ENCODE measurements at regions not wholly inside any gene's neighbourhood (a gene's known extent, or its start where the extent isn't known, plus 50 kb on each side); places are given as distances from the start of the nearest gene placed in this dataset.

DNA sequence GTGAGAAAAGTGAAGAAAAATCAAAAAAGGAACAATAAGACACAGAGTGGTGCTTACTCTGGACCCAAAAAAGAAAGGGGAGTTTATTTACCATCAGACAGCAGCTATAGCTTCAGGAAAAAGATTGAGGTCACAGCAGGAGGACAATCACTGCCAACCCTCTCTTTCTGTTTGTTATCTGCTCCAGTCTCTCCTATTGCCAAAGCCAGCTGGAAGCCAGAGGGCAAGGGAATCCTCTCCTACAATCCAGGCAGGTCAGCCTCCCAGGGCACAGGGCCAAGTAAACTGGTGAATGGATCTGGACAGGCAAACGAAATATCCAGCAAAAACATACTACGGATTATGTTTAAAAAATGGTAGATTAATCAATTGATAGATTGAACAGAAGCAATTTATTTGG is 306.9 kb upstream of the SLIT2 start:
- Histone ChIP-seq H3K9me1 (replicated peaks; ENCODE audit: control insufficient read depth, extremely low read depth, insufficient read depth, low read length) (no peaks in the 10 kb centered on the region), H4K20me1 (replicated peaks; ENCODE audit: control insufficient read depth, extremely low read depth, insufficient read depth, low read length) (no peaks in the 10 kb centered on the region), H3K4me2 (ENCODE audit: insufficient read depth, low read length) (no peak overlapping the region), H3K4me1 (ENCODE audit: control insufficient read depth, extremely low read depth, insufficient read depth, low read length) (peaks cover 18% of the 10 kb centered on the region), H3K9ac (replicated peaks; ENCODE audit: extremely low read depth, insufficient read depth, low read length) (no peak overlapping the region), H3K79me2 (ENCODE audit: control insufficient read depth, insufficient read depth, low read length) (no peaks in the 10 kb centered on the region), H3K27ac (ENCODE audit: insufficient read depth, low read depth, low read length) (no peak overlapping the region), H3K36me3 (ENCODE audit: control insufficient read depth in 2 of 2, extremely low read depth in 1 of 2, insufficient read depth in 2 of 2, low read length in 2 of 2) (no peaks in the 10 kb centered on the region), H3K9me3 (replicated peaks; ENCODE audit: control insufficient read depth, insufficient read depth, low read length) (no peaks in the 10 kb centered on the region), H2AFZ (ENCODE audit: low read depth, low read length) (no peak overlapping the region), H3K27me3 (ENCODE audit: control insufficient read depth in 2 of 2, insufficient read depth in 2 of 2, low read length in 2 of 2) (no peaks in the 10 kb centered on the region), H3K4me3 (replicated peaks in 1 of 3; ENCODE audit: insufficient read depth in 1 of 3, low read depth in 1 of 3, low read length in 3 of 3) (no peak overlapping the region)
- ChIA-PET CTCF (interaction anchor here (3.0 kb wide), 1 partner anchor 304 kb away, joined by 14 read pairs; no protein-coding TSS in a partner anchor), POLR2A (no interaction called here)
- FAIRE-seq = no peak
- BruUV-seq (replicated peaks) = no TSS peak
- no peak for TF ChIP-seq JUN (IDR thresholded peaks at IDR 0.05; ENCODE audit: borderline replicate concordance, insufficient read depth, insufficient read length, low read depth)
- no peak for TF ChIP-seq POLR2AphosphoS5 (IDR thresholded peaks at IDR 0.05; ENCODE audit: insufficient read depth, low read depth, low read length)
- TF ChIP-seq, protein P1, sequence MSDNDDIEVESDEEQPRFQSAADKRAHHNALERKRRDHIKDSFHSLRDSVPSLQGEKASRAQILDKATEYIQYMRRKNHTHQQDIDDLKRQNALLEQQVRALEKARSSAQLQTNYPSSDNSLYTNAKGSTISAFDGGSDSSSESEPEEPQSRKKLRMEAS (IDR thresholded peaks at IDR 0.05; ENCODE audit: insufficient read depth, insufficient read length) = no peak
- TF ChIP-seq POLR2A (IDR thresholded peaks at IDR 0.05; ENCODE audit: low read depth, low read length) = no peak
- TF ChIP-seq MYC (IDR thresholded peaks at IDR 0.05; ENCODE audit: low read depth, low read length) = no peak
- DNase-seq (ENCODE audit: low read depth, low spot score) = no peak
- intact Hi-C loops (cut with micrococcal nuclease) (loop anchor here (5.0 kb wide), 1 partner anchor 307 kb away; the partner anchor contains the start of gene SLIT2), dilution Hi-C loops (cut with MboI; ENCODE audit: extremely low pct_ligation_motif_present, low sequenced_read_pairs) (no loop called here)

- TF ChIP-seq POLR2A (IDR thresholded peaks at IDR 0.05; ENCODE audit: low read depth, low read length) (no peak), GATA2 (IDR thresholded peaks at IDR 0.05; ENCODE audit: insufficient read depth, insufficient read length, low read depth, low read length) (no peak), MYC (IDR thresholded peaks at IDR 0.05; ENCODE audit: low read depth, low read length) (no peak), FOS (IDR thresholded peaks at IDR 0.05; ENCODE audit: borderline replicate concordance, insufficient read depth, low read length) (no peak), POLR2AphosphoS5 (IDR thresholded peaks at IDR 0.05; ENCODE audit: insufficient read depth, low read depth, low read length) (no peak), EZH2 (IDR thresholded peaks at IDR 0.05; ENCODE audit: borderline replicate concordance, low read depth, low read length, severe bottlenecking) (no peak), JUN (IDR thresholded peaks at IDR 0.05; ENCODE audit: borderline replicate concordance, insufficient read depth, insufficient read length, low read depth) (no peak)
- TF ChIP-seq, protein P2, sequence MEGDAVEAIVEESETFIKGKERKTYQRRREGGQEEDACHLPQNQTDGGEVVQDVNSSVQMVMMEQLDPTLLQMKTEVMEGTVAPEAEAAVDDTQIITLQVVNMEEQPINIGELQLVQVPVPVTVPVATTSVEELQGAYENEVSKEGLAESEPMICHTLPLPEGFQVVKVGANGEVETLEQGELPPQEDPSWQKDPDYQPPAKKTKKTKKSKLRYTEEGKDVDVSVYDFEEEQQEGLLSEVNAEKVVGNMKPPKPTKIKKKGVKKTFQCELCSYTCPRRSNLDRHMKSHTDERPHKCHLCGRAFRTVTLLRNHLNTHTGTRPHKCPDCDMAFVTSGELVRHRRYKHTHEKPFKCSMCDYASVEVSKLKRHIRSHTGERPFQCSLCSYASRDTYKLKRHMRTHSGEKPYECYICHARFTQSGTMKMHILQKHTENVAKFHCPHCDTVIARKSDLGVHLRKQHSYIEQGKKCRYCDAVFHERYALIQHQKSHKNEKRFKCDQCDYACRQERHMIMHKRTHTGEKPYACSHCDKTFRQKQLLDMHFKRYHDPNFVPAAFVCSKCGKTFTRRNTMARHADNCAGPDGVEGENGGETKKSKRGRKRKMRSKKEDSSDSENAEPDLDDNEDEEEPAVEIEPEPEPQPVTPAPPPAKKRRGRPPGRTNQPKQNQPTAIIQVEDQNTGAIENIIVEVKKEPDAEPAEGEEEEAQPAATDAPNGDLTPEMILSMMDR (IDR thresholded peaks at IDR 0.05; ENCODE audit: extremely low read depth in 1 of 2, insufficient read depth in 1 of 2, low read depth in 1 of 2, low read length in 2 of 2) = no peak
- TF ChIP-seq, protein P1 (IDR thresholded peaks at IDR 0.05; ENCODE audit: insufficient read depth, insufficient read length) = no peak
- Histone ChIP-seq H3K36me3 (ENCODE audit: control insufficient read depth in 2 of 2, extremely low read depth in 1 of 2, insufficient read depth in 2 of 2, low read length in 2 of 2) (no peaks in the 10 kb centered on the region), H3K27me3 (ENCODE audit: control insufficient read depth in 2 of 2, insufficient read depth in 2 of 2, low read length in 2 of 2) (no peaks in the 10 kb centered on the region), H3K79me2 (ENCODE audit: control insufficient read depth, insufficient read depth, low read length) (no peaks in the 10 kb centered on the region), H2AFZ (ENCODE audit: low read depth, low read length) (no peak overlapping the region), H3K27ac (ENCODE audit: insufficient read depth, low read depth, low read length) (no peak overlapping the region), H3K9me3 (replicated peaks; ENCODE audit: control insufficient read depth, insufficient read depth, low read length) (no peaks in the 10 kb centered on the region), H3K4me3 (replicated peaks in 1 of 3; ENCODE audit: insufficient read depth in 1 of 3, low read depth in 1 of 3, low read length in 3 of 3) (no peak overlapping the region), H3K9ac (replicated peaks; ENCODE audit: extremely low read depth, insufficient read depth, low read length) (no peak overlapping the region), H3K4me1 (ENCODE audit: control insufficient read depth, extremely low read depth, insufficient read depth, low read length) (peaks cover 18% of the 10 kb centered on the region), H4K20me1 (replicated peaks; ENCODE audit: control insufficient read depth, extremely low read depth, insufficient read depth, low read length) (no peaks in the 10 kb centered on the region), H3K4me2 (ENCODE audit: insufficient read depth, low read length) (no peak overlapping the region), H3K9me1 (replicated peaks; ENCODE audit: control insufficient read depth, extremely low read depth, insufficient read depth, low read length) (no peaks in the 10 kb centered on the region)
- POLR2A ChIA-PET = no interaction called here
- no TSS peak for BruUV-seq (replicated peaks)
- intact Hi-C loops (cut with micrococcal nuclease) (no loop called here), dilution Hi-C loops (cut with MboI; ENCODE audit: extremely low pct_ligation_motif_present, low sequenced_read_pairs) (no loop called here)
- FAIRE-seq (no peak), DNase-seq (ENCODE audit: low read depth, low spot score) (no peak)
- CTCF ChIA-PET = interaction anchor here (3.0 kb wide), 1 partner anchor 304 kb away, joined by 14 read pairs; no protein-coding TSS in a partner anchor
Measured at GRCh38 chr4:19944251-19944650, 307.5 kb upstream of the SLIT2 start.

Measured in endothelial cell of umbilical vein (primary cell).